Sciatic nerve (tissue), 2 donors: ENCODE measurements at regions not wholly inside any gene's neighbourhood (a gene's known extent, or its start where the extent isn't known, plus 50 kb on each side); places are given as distances from the start of the nearest gene placed in this dataset.

Experiments
- ATAC-seq: fragments of 200-7000 bp; cut with Tn5 transposase; one replicate; pipeline ENCODE4 v1.9.1; 2020; ENCODE audit warnings: mild to moderate bottlenecking, moderate library complexity
- DNase-seq: peaks from one replicate; pipeline ENCODE4 v3.0.0-alpha.2; 2020; ENCODE audit warnings: low spot score
- intact Hi-C: fragments of 100-400 bp; cut with DNase I; formaldehyde crosslinking; loops from one replicate; pipeline ENCODE4 v1.14.2; 2022
- donor health status: DM: no; HTN: no; CAD: no.
- donor health status: DM: no; HTN: no; CAD: no.

- DNase-seq (no peak), ATAC-seq (no peak)
- intact Hi-C loops: no loop called here
These were observed 57.3 kb downstream of the EVX1 start for GRCh38 chr7:27299861-27300260.

DNA sequence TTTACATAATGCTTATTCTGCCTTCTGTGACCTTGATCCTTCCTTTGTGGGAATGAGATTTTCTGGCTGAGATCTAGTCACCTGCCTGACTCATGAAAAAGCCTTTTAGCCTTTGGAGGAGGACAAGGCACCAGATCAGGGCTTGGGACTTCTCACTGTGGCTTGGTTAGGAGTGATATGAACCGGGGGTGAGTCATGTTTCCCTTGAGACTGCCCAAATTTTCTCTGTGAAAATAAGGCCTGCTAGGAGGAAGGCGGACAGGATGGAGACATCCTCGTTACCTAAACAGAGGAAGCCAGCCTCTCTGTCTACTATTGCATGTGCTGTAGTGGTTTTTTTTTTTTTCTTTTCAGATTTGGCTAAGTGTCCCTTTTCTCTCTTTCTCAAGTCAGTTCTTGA, 57.8 kb downstream of the EVX1 start:
- intact Hi-C loops: no loop called here
- DNase-seq: no peak
- no peak for ATAC-seq

GRCh38 chr7:27302590-27302989, 60.0 kb downstream of the EVX1 start:
- intact Hi-C loops: no loop called here
- DNase-seq: no peak
- ATAC-seq: no peak

GRCh38 chr7:27303026-27303425, 60.4 kb downstream of the EVX1 start:
- intact Hi-C loops: no loop called here
- no peak for ATAC-seq
- no peak for DNase-seq

GRCh38 chr7:27305854-27306253, 63.3 kb downstream of the EVX1 start:
- DNase-seq: no peak
- no peak for ATAC-seq
- intact Hi-C loops: no loop called here

- DNase-seq (no peak), ATAC-seq (no peak)
- intact Hi-C loops: no loop called here
These were observed 70.2 kb downstream of the EVX1 start for GRCh38 chr7:27312820-27313219.

DNA sequence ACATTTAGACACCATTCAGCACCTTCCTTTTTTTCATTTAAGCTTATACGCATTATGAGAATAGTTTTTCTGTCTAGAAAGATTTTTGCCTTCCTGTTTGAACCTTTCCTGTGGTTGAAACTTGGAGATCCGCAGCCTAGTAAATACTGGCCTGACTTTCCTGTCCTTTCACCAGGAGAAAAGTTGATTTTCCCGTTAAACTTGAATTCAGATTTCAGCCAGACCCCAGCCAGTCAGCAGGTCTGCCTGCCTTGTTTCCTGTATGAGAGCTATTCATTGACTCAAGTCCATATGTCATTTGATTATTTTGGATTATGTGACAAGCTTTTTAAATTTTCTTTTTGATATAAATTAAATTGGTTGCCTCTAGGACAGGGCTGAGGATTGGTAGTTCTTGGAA, 71.5 kb downstream of the EVX1 start:
- DNase-seq: no peak
- intact Hi-C loops: no loop called here
- no peak for ATAC-seq

DNA sequence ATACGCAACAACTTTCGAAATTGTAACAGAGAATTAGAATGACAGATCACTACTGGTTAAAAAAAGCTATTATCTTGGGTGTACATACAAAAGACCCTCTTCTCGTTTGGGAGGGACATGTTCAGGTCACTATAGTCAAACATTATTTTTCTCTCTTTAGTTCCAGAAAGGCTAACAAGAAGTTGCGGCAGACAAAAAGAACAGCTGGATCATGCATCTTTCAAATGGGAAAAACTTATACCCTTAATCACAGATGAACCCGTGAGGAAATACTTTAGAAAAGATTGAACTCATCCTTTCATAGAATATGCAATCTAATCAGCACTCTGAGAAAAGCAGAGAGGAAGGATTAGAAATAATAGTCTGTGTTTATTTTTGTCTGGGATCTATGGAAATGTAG, 72.5 kb downstream of the EVX1 start:
- no peak for ATAC-seq
- DNase-seq: no peak
- intact Hi-C loops: no loop called here

DNA sequence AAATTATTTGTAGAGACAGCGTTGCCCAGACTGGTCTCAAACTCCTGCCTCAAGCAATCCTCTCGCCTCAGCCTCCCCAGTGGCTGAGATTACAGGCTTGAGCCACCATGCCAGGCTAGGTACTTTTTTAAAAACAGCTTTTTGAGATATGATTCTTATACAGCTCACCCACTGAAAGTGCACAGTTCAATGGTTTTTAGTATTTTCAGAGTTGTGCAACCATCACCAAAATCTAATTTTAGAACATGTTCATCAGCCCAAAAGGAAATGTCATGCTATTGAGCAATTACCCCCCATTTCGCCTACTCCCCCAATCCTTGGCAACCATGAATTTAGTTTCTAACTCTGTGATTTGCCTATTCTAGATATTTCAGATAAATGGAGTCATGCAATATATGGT, 73.7 kb downstream of the EVX1 start:
- DNase-seq (no peak), ATAC-seq (peak; percentile 78)
- intact Hi-C loops: no loop called here

GRCh38 chr7:27324246-27324645, 81.6 kb downstream of the EVX1 start:
- intact Hi-C loops: no loop called here
- ATAC-seq (no peak), DNase-seq (no peak)

GRCh38 chr7:27329909-27330308, 87.3 kb downstream of the EVX1 start:
- DNase-seq (no peak), ATAC-seq (no peak)
- intact Hi-C loops: no loop called here

GRCh38 chr7:27339478-27339877, 96.9 kb downstream of the EVX1 start:
- ATAC-seq (no peak), DNase-seq (no peak)
- intact Hi-C loops: no loop called here

- no peak for ATAC-seq
- no peak for DNase-seq
- intact Hi-C loops: no loop called here
These were observed 101.9 kb downstream of the EVX1 start for GRCh38 chr7:27344471-27344870.

GRCh38 chr7:27345164-27345887, 102.7 kb downstream of the EVX1 start:
- ATAC-seq (no peak), DNase-seq (no peak)
- intact Hi-C loops: no loop called here

DNA sequence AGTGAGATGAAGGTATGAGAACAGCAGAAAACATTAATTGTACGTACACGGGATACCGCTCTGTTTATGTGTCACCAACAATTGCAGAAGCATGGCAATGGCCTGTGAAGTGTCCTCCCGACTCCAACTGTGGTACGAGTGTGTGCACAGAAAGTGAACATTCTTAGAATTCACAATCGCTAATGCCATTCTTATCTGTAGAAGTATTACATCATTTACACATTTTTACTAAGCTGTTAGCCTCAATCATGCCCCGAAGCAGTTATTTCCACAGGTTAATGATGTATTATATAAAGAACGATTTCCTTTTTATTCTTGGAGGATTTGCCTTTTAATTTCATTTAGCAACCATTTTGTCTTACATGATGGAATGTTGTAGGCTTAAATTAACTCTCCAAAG, 103.4 kb downstream of the EVX1 start:
- DNase-seq (no peak), ATAC-seq (no peak)
- intact Hi-C loops: no loop called here

DNA sequence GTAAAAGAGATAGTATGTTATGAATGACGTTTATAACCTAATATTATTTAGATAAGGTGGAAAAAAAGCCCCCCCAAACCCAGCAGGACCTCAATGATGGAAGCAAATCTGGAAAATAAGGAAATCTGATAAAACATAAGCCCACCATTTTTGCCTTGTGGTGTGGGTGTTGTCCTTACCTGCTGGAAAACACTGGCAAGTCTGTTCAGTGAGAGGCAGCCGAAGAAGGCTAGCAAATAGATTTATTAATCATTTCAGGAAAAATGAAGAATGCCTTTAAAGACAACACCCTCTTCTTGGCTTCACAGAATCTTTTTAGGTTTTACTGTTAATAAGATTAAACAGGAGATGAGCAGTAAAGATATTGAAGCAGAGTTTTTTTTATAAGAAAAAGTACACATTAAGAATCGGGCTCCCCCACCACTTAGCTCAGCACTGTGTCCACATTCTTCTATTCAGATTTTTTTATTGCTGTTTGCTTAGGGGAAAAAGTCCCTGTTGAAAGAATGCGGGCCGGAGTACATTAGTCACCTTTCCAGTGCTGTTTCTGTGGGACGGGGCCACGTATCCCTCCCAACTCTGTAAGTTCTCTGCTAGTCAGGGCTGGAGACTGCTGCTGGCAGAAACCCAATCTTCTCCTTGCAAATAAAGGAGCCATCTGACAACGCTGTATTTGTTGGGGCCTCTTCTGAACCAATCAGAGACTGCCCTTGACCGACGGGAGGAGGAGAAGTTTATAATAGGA, 104.1 kb downstream of the EVX1 start:
- DNase-seq (no peak), ATAC-seq (peak; percentile 70)
- intact Hi-C loops: no loop called here

- intact Hi-C loops: no loop called here
- DNase-seq: no peak
- peak; percentile 39 for ATAC-seq
These were observed 104.7 kb downstream of the EVX1 start for GRCh38 chr7:27347276-27347640.

DNA sequence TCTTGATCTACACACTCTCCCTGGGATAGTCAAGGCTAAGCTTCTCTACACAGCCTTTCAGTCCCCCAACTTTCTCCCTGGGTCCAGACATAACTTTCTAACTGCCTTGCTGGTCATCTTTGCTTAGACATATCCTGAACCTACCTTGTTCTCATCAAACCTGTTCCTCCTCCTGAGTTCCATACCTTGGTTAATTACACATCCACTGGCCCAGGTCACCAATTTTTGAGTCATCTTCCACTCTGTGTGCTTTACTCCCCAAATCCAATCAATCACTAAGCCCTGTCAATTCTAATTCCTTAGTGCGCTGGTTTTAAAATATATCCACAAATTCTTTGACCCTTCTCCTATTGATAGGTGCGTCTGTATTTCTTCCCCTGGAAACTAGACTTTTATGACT, 107.0 kb downstream of the EVX1 start:
- ATAC-seq (no peak), DNase-seq (no peak)
- intact Hi-C loops: no loop called here

- intact Hi-C loops: no loop called here
- ATAC-seq (no peak), DNase-seq (no peak)
These were observed 108.5 kb downstream of the EVX1 start for GRCh38 chr7:27351137-27351536.

GRCh38 chr7:27351786-27352185, 109.2 kb downstream of the EVX1 start:
- ATAC-seq (no peak), DNase-seq (no peak)
- intact Hi-C loops: no loop called here
